Astrocyte (in vitro differentiated cells and primary cell): ENCODE measurements at regions not wholly inside any gene's neighbourhood (a gene's known extent, or its start where the extent isn't known, plus 50 kb on each side); places are given as distances from the start of the nearest gene placed in this dataset.

Experiments
- CTCF ChIP-seq: IDR thresholded peaks from 2 replicates; pipeline ENCODE4 v1.5.1; 2011; ENCODE audit warnings: low read depth, mild to moderate bottlenecking, inconsistent platforms, low read length, moderate library complexity; ENCODE audit not compliant: insufficient read depth
- EZH2 ChIP-seq: IDR thresholded peaks from 2 replicates; pipeline ENCODE4 v1.6.1; 2012; ENCODE audit warnings: mild to moderate bottlenecking, low read length, inconsistent platforms; ENCODE audit not compliant: insufficient read depth

GRCh38 chr12:47473091-47473490, 232.7 kb downstream of the RPAP3 start:
- TF ChIP-seq CTCF (no peak), EZH2 (no peak)
